ENCODE measurements at regions not wholly inside any gene's neighbourhood (a gene's known extent, or its start where the extent isn't known, plus 50 kb on each side); places are given as distances from the start of the nearest gene placed in this dataset.

DNA sequence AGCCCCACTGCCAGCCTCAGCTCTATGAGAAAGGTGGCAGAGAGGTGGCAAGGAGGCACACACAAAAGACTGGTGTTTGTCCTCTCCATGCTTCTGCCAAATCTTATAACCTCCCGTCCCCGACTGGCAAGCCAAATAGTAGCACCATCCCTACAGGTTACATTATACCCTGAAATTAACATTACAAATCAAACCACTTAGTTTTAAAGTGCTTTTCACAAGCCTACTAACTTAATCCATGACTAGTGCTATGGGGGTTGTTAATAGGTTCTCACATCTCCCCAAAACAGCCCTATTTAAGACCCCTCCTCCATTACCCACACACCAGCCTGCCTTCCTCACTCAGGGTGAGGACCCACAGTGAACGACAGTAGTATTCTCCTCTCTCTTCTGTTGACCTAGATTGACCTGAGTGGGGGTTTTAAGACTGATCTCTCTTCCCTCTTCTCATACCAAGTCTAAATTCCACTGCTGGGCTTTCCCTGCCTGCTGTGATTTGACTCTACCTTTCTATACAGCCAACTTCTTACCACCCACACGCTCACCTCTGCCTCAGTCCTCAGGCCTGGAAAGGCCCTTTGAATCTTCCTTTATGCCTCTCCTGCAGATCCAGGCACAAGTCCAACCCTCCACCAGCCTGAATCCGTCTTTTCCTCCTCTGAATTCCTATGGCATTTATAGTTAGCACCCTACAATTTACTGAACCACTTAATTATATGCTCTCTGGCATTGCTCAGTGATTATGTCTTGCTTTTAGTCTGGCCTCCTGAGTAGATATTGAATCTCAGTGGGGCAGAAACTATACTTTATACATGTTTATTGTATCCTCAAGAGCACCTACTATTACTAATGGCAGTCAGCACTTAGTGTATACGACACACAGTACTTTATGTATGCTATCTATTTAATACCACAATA, 116.1 kb downstream of the TMEM174 start:
- H3K27me3 ChIP-seq (replicated peaks; ENCODE audit: insufficient read depth, low read length): no peaks in the 10 kb centered on the region
- H2AFZ ChIP-seq (ENCODE audit: low read length): no peak overlapping the region
- H3K36me3 ChIP-seq (replicated peaks; ENCODE audit: insufficient read depth, low read length): no peaks in the 10 kb centered on the region
- H3K9ac ChIP-seq (ENCODE audit: low read length): no peak overlapping the region
- no peaks in the 10 kb centered on the region for H4K20me1 ChIP-seq (ENCODE audit: insufficient read depth, low read length)
- H3K4me2 ChIP-seq (ENCODE audit: low read depth, low read length): no peak overlapping the region
- H3F3A ChIP-seq (ENCODE audit: insufficient read depth, low read length): no peaks in the 10 kb centered on the region
- no peak overlapping the region for H3K4me3 ChIP-seq (ENCODE audit: low read length)
- no peaks in the 10 kb centered on the region for H3K79me2 ChIP-seq (ENCODE audit: low read length)
- H3K27ac ChIP-seq (ENCODE audit: low read length): no peak overlapping the region
- no peaks in the 10 kb centered on the region for H3K4me1 ChIP-seq (ENCODE audit: low read length)
- no peaks in the 10 kb centered on the region for H3K9me3 ChIP-seq (replicated peaks; ENCODE audit: insufficient read depth, low read length)
- TF ChIP-seq EZH2phosphoT487 (IDR thresholded peaks at IDR 0.05; ENCODE audit: low read length): no peak
- TF ChIP-seq EZH2 (optimal IDR thresholded peaks at IDR 0.05; ENCODE audit: low read depth, low read length): no peak
- TF ChIP-seq, protein P1, sequence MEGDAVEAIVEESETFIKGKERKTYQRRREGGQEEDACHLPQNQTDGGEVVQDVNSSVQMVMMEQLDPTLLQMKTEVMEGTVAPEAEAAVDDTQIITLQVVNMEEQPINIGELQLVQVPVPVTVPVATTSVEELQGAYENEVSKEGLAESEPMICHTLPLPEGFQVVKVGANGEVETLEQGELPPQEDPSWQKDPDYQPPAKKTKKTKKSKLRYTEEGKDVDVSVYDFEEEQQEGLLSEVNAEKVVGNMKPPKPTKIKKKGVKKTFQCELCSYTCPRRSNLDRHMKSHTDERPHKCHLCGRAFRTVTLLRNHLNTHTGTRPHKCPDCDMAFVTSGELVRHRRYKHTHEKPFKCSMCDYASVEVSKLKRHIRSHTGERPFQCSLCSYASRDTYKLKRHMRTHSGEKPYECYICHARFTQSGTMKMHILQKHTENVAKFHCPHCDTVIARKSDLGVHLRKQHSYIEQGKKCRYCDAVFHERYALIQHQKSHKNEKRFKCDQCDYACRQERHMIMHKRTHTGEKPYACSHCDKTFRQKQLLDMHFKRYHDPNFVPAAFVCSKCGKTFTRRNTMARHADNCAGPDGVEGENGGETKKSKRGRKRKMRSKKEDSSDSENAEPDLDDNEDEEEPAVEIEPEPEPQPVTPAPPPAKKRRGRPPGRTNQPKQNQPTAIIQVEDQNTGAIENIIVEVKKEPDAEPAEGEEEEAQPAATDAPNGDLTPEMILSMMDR (IDR thresholded peaks at IDR 0.05; ENCODE audit: low read length): no peak
- H3K9me2 ChIP-seq (replicated peaks; ENCODE audit: insufficient read depth, low read length): no peaks in the 10 kb centered on the region
- DNase-seq: no peak

- Histone ChIP-seq H3K27ac (ENCODE audit: low read length) (no peak overlapping the region), H3K9me3 (replicated peaks; ENCODE audit: insufficient read depth, low read length) (no peaks in the 10 kb centered on the region), H3K79me2 (ENCODE audit: low read length) (no peaks in the 10 kb centered on the region), H3F3A (ENCODE audit: insufficient read depth, low read length) (no peaks in the 10 kb centered on the region), H3K36me3 (replicated peaks; ENCODE audit: insufficient read depth, low read length) (no peaks in the 10 kb centered on the region), H3K4me1 (ENCODE audit: low read length) (no peaks in the 10 kb centered on the region), H2AFZ (ENCODE audit: low read length) (no peak overlapping the region), H3K4me3 (ENCODE audit: low read length) (no peak overlapping the region), H4K20me1 (ENCODE audit: insufficient read depth, low read length) (no peaks in the 10 kb centered on the region), H3K4me2 (ENCODE audit: low read depth, low read length) (no peak overlapping the region), H3K9ac (ENCODE audit: low read length) (no peak overlapping the region), H3K9me2 (replicated peaks; ENCODE audit: insufficient read depth, low read length) (no peaks in the 10 kb centered on the region), H3K27me3 (replicated peaks; ENCODE audit: insufficient read depth, low read length) (no peaks in the 10 kb centered on the region)
- TF ChIP-seq, protein P1 (IDR thresholded peaks at IDR 0.05; ENCODE audit: low read length): no peak
- TF ChIP-seq EZH2phosphoT487 (IDR thresholded peaks at IDR 0.05; ENCODE audit: low read length) (no peak), EZH2 (optimal IDR thresholded peaks at IDR 0.05; ENCODE audit: low read depth, low read length) (no peak)
- no peak for DNase-seq
These were observed 113.9 kb downstream of the TMEM174 start for GRCh38 chr5:73286896-73287295.

DNA sequence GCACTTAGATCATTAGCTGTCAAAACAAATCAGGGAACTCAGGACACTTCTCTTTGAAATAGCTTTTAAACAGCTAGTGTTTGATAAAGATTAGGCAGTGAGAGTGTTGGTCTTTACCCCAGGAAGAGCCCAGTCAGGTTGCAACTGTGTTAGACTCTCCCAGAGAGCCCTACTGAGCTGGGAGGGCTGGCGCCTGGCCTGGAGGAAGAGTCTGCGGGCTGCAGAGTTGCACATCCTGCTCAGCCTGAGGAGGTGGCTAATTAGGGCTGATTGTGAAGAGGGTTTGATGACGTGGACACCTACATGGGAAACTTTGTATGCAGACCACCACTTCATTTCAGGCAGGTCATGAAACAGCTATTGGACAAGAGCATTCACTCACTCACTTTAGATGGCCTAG, 112.0 kb downstream of the TMEM174 start:
- no peaks in the 10 kb centered on the region for H3K9me3 ChIP-seq (replicated peaks; ENCODE audit: insufficient read depth, low read length)
- H3K27me3 ChIP-seq (replicated peaks; ENCODE audit: insufficient read depth, low read length): no peaks in the 10 kb centered on the region
- TF ChIP-seq, protein P1 (IDR thresholded peaks at IDR 0.05; ENCODE audit: low read length): no peak
- no peak for TF ChIP-seq EZH2 (optimal IDR thresholded peaks at IDR 0.05; ENCODE audit: low read depth, low read length)
- no peak for TF ChIP-seq EZH2phosphoT487 (IDR thresholded peaks at IDR 0.05; ENCODE audit: low read length)
- DNase-seq: no peak
- H3K4me1 ChIP-seq (ENCODE audit: low read length): peaks cover 9% of the 10 kb centered on the region
- no peak overlapping the region for H3K4me2 ChIP-seq (ENCODE audit: low read depth, low read length)
- H3K27ac ChIP-seq (ENCODE audit: low read length): no peak overlapping the region
- H3K36me3 ChIP-seq (replicated peaks; ENCODE audit: insufficient read depth, low read length): no peaks in the 10 kb centered on the region
- H3K79me2 ChIP-seq (ENCODE audit: low read length): no peaks in the 10 kb centered on the region
- no peak overlapping the region for H3K9ac ChIP-seq (ENCODE audit: low read length)
- H3K9me2 ChIP-seq (replicated peaks; ENCODE audit: insufficient read depth, low read length): no peaks in the 10 kb centered on the region
- H2AFZ ChIP-seq (ENCODE audit: low read length): no peak overlapping the region
- no peaks in the 10 kb centered on the region for H4K20me1 ChIP-seq (ENCODE audit: insufficient read depth, low read length)
- H3K4me3 ChIP-seq (ENCODE audit: low read length): no peak overlapping the region
- no peaks in the 10 kb centered on the region for H3F3A ChIP-seq (ENCODE audit: insufficient read depth, low read length)

All from MM.1S (cell line).